ENCODE measurements at regions not wholly inside any gene's neighbourhood (a gene's known extent, or its start where the extent isn't known, plus 50 kb on each side); places are given as distances from the start of the nearest gene placed in this dataset.

- no peak for TF ChIP-seq CTCF (IDR thresholded peaks at IDR 0.05)
- H3K4me3 ChIP-seq = no peak overlapping the region
- no peaks in the 10 kb centered on the region for H3K36me3 ChIP-seq
- H3K27me3 ChIP-seq = no peaks in the 10 kb centered on the region
- H3K9me3 ChIP-seq = no peaks in the 10 kb centered on the region
- H3K27ac ChIP-seq = no peak overlapping the region
- DNase-seq (no peak), ATAC-seq (no peak)
- H3K4me1 ChIP-seq = no peaks in the 10 kb centered on the region
- intact Hi-C loops (cut with DNase I) = no loop called here
These were observed 406.1 kb upstream of the FZD8 start for GRCh38 chr10:36048236-36048635.

- TF ChIP-seq CTCF (IDR thresholded peaks at IDR 0.05) = no peak
- Histone ChIP-seq H3K36me3 (no peaks in the 10 kb centered on the region), H3K27me3 (no peaks in the 10 kb centered on the region), H3K4me1 (no peaks in the 10 kb centered on the region), H3K27ac (no peak overlapping the region), H3K4me3 (no peak overlapping the region), H3K9me3 (no peaks in the 10 kb centered on the region)
- DNase-seq (no peak), ATAC-seq (no peak)
- intact Hi-C loops (cut with DNase I) = no loop called here
These were observed 400.0 kb upstream of the FZD8 start for GRCh38 chr10:36042135-36042534.

- no peak overlapping the region for H3K4me3 ChIP-seq
- intact Hi-C loops (cut with DNase I) = no loop called here
- no peaks in the 10 kb centered on the region for H3K9me3 ChIP-seq
- DNase-seq (no peak), ATAC-seq (no peak)
- TF ChIP-seq CTCF (IDR thresholded peaks at IDR 0.05) = no peak
- H3K4me1 ChIP-seq = no peaks in the 10 kb centered on the region
- H3K27me3 ChIP-seq = no peaks in the 10 kb centered on the region
- H3K36me3 ChIP-seq = no peaks in the 10 kb centered on the region
- no peak overlapping the region for H3K27ac ChIP-seq
These were observed 396.3 kb upstream of the FZD8 start for GRCh38 chr10:36038316-36038955.

- ATAC-seq (no peak), DNase-seq (no peak)
- TF ChIP-seq CTCF (IDR thresholded peaks at IDR 0.05) = no peak
- Histone ChIP-seq H3K4me1 (no peaks in the 10 kb centered on the region), H3K27ac (no peak overlapping the region), H3K4me3 (no peak overlapping the region), H3K27me3 (no peaks in the 10 kb centered on the region), H3K36me3 (no peaks in the 10 kb centered on the region), H3K9me3 (no peaks in the 10 kb centered on the region)
- intact Hi-C loops (cut with DNase I) = no loop called here
These were observed 394.0 kb upstream of the FZD8 start for GRCh38 chr10:36036137-36036536.

GRCh38 chr10:36033808-36034207 is 391.7 kb upstream of the FZD8 start:
- Histone ChIP-seq H3K36me3 (no peaks in the 10 kb centered on the region), H3K9me3 (no peaks in the 10 kb centered on the region), H3K4me1 (no peaks in the 10 kb centered on the region), H3K4me3 (no peak overlapping the region), H3K27ac (no peak overlapping the region), H3K27me3 (no peaks in the 10 kb centered on the region)
- TF ChIP-seq CTCF (IDR thresholded peaks at IDR 0.05) = no peak
- no peak for DNase-seq
- no peak for ATAC-seq
- intact Hi-C loops (cut with DNase I) = no loop called here

Measured in left lung (tissue), 4 donors.